ENCODE measurements at regions not wholly inside any gene's neighbourhood (a gene's known extent, or its start where the extent isn't known, plus 50 kb on each side); places are given as distances from the start of the nearest gene placed in this dataset.
A peak's percentile ranks its signal among the peaks of the same experiment; 100 is the strongest.
"Not testable (repeated sequence)": the region's sequence is repeated elsewhere in the genome, so short reads cannot be mapped to it uniquely, and the experiment has no call there.

DNA sequence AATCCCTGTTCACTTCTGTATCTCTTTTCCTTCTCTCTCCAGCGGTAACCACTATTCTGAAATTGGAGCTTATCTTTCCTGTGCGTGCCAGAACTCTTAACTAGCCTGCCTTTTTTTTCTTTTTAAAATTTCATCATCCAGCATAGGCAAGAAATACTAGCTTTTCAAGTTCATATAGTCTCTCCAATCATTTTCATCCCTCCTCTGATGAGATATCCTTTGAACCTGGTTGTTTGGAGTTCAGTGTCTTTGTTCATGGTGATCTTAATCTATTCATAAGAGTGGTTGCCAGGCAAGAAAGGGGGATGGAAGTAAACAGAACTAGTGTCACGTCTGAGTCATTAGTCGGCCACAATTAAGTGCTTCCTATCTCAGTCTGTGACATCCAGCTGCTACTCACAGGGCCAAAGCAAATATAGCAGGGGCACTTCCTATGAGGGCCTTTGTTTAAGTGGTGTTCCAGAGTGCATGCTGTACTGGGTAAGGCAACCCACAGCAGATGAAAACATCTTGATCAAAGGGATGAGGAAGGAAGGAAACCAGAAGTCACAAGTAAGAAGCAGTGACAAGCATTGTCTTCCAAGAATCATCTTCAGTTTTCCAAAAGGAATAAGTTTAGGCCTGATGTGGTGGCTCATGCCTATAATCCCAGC is 56.4 kb upstream of the XIAP start:
- TF ChIP-seq POLR2AphosphoS5 (IDR thresholded peaks at IDR 0.05; ENCODE audit: insufficient read depth in 1 of 2, low read depth in 1 of 2) (peak in 1 of 2 donors; percentile 74), POLR2A (IDR thresholded peaks at IDR 0.05) (no peak)
- H3K4me3 ChIP-seq, result no peak overlapping the region
- intact Hi-C loops (cut with DNase I), result no loop called here
- H3K36me3 ChIP-seq, result no peaks in the 10 kb centered on the region
- DNase-seq (ENCODE audit: extremely low spot score in 2 of 2), result no peak
- H3K4me1 ChIP-seq, result peaks cover 4% of the 10 kb centered on the region
- H3K9me3 ChIP-seq, result no peaks in the 10 kb centered on the region
- H3K27ac ChIP-seq, result peak overlapping the region; percentile 40
- no peaks in the 10 kb centered on the region for H3K27me3 ChIP-seq

DNA sequence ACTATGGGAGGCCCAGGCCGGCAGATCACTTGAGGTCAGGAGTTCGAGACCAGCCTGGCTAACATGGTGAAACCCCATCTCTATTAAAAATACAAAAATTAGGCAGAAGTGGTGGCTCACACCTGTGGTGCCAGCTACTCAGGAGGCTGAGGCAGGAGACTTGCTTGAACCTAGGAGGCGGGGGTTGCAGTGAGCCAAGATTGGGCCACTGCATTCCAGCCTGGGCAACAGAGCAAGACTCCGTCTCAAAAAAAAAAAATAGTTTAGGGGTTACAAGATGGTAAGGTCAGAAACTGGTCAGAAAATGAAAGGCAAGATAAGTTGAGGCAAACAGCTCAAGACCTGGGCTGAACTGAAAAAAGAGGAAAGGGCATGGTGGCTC is 55.9 kb upstream of the XIAP start:
- H3K9me3 ChIP-seq; H3K27me3 ChIP-seq; H3K4me3 ChIP-seq; DNase-seq (ENCODE audit: extremely low spot score in 2 of 2); intact Hi-C loops (cut with DNase I); H3K4me1 ChIP-seq; H3K36me3 ChIP-seq: not testable (repeated sequence)
- peak overlapping the region; percentile 40 for H3K27ac ChIP-seq

DNA sequence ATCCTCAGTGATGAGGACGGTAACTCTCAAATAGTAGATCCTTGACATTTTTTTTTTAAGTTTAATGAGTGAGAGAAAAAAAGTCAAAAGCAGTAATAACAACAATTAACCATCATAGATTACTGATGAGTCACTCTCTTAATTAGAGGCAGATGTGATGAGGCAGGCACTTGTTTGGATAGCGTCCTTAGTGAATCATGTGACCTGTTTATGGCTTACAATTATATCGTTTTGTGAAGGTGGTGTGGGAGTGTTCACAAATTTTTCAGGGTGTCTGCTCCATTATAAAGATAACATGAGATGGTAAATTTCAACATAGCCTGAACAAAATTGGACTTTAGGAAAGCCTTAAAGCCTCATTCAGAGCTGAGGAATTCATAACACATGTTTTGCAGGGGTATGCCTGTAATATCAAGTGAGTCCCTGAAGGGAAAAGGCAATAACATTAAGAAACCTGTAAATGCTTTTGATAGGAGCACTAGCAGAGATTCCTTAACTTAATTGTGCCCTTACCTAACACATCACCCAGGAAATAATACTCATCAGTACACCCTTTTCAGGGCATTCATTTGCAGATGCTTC is 51.9 kb upstream of the XIAP start:
- Histone ChIP-seq H3K4me3 (no peak overlapping the region), H3K4me1 (peaks cover 6% of the 10 kb centered on the region), H3K9me3 (no peaks in the 10 kb centered on the region), H3K36me3 (no peaks in the 10 kb centered on the region), H3K27ac (no peak overlapping the region), H3K27me3 (no peaks in the 10 kb centered on the region)
- TF ChIP-seq POLR2A (IDR thresholded peaks at IDR 0.05), result no peak
- TF ChIP-seq CTCF (IDR thresholded peaks at IDR 0.05), result no peak
- TF ChIP-seq POLR2AphosphoS5 (IDR thresholded peaks at IDR 0.05; ENCODE audit: insufficient read depth in 1 of 2, low read depth in 1 of 2), result no peak
- intact Hi-C loops (cut with DNase I), result no loop called here
- DNase-seq (ENCODE audit: extremely low spot score in 2 of 2), result no peak

DNA sequence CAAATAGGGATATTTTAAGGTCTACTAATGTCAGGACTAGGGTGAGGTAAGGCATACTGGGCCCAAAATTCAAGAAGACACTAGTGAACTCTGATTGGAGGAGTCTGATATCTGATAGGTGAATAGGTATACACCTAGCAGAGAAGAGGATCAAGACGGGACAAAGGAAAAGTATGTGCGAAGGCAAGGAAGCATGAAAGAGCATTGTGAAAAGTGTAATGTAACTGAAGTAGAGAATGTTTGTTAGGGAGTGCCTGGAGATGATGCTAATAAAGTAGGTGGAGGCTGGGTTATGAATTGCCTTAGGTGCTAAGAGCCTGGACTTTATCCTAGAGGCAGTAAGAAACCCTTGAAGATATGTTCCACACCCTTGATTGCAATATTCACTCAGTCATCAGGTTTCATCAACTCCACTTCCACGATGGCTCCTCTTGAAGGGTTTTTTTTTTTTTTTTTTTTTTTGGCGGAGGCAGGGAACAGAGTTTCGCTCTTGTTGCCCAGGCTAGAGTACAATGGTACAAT is 49.9 kb upstream of the XIAP start:
- no peak for DNase-seq (ENCODE audit: extremely low spot score in 2 of 2)

More for the DNA sequence above, 49.9 kb upstream of the XIAP start:
- TF ChIP-seq POLR2A (IDR thresholded peaks at IDR 0.05), result no peak
- TF ChIP-seq CTCF (IDR thresholded peaks at IDR 0.05), result no peak
- no peak for TF ChIP-seq POLR2AphosphoS5 (IDR thresholded peaks at IDR 0.05; ENCODE audit: insufficient read depth in 1 of 2, low read depth in 1 of 2)
- Histone ChIP-seq H3K27me3 (no peaks in the 10 kb centered on the region), H3K4me3 (no peak overlapping the region), H3K27ac (no peak overlapping the region), H3K9me3 (no peaks in the 10 kb centered on the region), H3K4me1 (peaks cover 6% of the 10 kb centered on the region), H3K36me3 (no peaks in the 10 kb centered on the region)
- intact Hi-C loops (cut with DNase I), result no loop called here

Data from vagina (tissue), 2 donors.